ENCODE measurements at regions not wholly inside any gene's neighbourhood (a gene's known extent, or its start where the extent isn't known, plus 50 kb on each side); places are given as distances from the start of the nearest gene placed in this dataset.
"Not testable (repeated sequence)": the region's sequence is repeated elsewhere in the genome, so short reads cannot be mapped to it uniquely, and the experiment has no call there.

GRCh38 chr16:27641260-27641659 is 91.3 kb downstream of the KATNIP start:
- 93 to 97% (median 95%) methylated on average over 9 of the region's 9 CpGs for WGBS, 4 donors
- H3K36me3 ChIP-seq = peaks cover 0 to 18% (median 0%) of the 10 kb centered on the region in 9 donors
- no peaks in the 10 kb centered on the region for H3K27me3 ChIP-seq
- DNase-seq (no peak), ATAC-seq (no peak)
- no peak for TF ChIP-seq POLR2A (IDR thresholded peaks at IDR 0.05)
- TF ChIP-seq CTCF (IDR thresholded peaks at IDR 0.05) = no peak
- H3K27ac ChIP-seq = no peak overlapping the region
- no peaks in the 10 kb centered on the region for H3K9me3 ChIP-seq
- H3K4me3 ChIP-seq = no peak overlapping the region
- H3K4me1 ChIP-seq = no peaks in the 10 kb centered on the region
- intact Hi-C loops (cut with DNase I) = loop anchor here in 5 of 10 donors (5.0 to 10.0 kb wide), 5 partner anchors 224 to 431 kb away; partner anchors contain the start of gene GSG1L (in 2 of the 5)

GRCh38 chr16:27641734-27642415 is 91.9 kb downstream of the KATNIP start:
- intact Hi-C loops (cut with DNase I) = loop anchor here in 5 of 10 donors (5.0 to 10.0 kb wide), 5 partner anchors 223 to 430 kb away; partner anchors contain the start of gene GSG1L (in 2 of the 5)
- not testable (repeated sequence) for ATAC-seq

GRCh38 chr16:27642756-27643155 is 92.8 kb downstream of the KATNIP start:
- H3K4me1 ChIP-seq = no peaks in the 10 kb centered on the region
- no peak overlapping the region for H3K4me3 ChIP-seq
- H3K27ac ChIP-seq = no peak overlapping the region
- no peak for TF ChIP-seq POLR2A (IDR thresholded peaks at IDR 0.05)
- peak in 7 of 12 donors; percentile 9 to 30 (median 15) for TF ChIP-seq CTCF (IDR thresholded peaks at IDR 0.05)
- no peaks in the 10 kb centered on the region for H3K27me3 ChIP-seq
- ATAC-seq (peak in 1 of 4 donors; percentile 50), DNase-seq (no peak)
- 82 to 93% (median 89%) methylated on average over 4 of the region's 4 CpGs for WGBS, 4 donors
- intact Hi-C loops (cut with DNase I) = loop anchor here in 5 of 10 donors (5.0 to 10.0 kb wide), 5 partner anchors 222 to 430 kb away; partner anchors contain the start of gene GSG1L (in 2 of the 5)
- peaks cover 0 to 17% (median 0%) of the 10 kb centered on the region in 9 donors for H3K36me3 ChIP-seq
- no peaks in the 10 kb centered on the region for H3K9me3 ChIP-seq

More at GRCh38 chr16:27641734-27642415, 91.9 kb downstream of the KATNIP start:
- not testable (repeated sequence) for H3K27me3 ChIP-seq, H3K4me1 ChIP-seq, H3K27ac ChIP-seq, DNase-seq, H3K9me3 ChIP-seq, H3K4me3 ChIP-seq
- H3K36me3 ChIP-seq = peaks cover 0 to 18% (median 0%) of the 10 kb centered on the region in 9 donors
- WGBS, 4 donors = 95 to 98% (median 97%) methylated on average over 9 to 10 of the region's 10 CpGs

GRCh38 chr16:27644165-27644564 is 94.2 kb downstream of the KATNIP start:
- Histone ChIP-seq H3K4me3 (no peak overlapping the region), H3K9me3 (no peaks in the 10 kb centered on the region), H3K36me3 (peaks cover 0 to 13% (median 0%) of the 10 kb centered on the region in 9 donors), H3K27me3 (no peaks in the 10 kb centered on the region), H3K27ac (no peak overlapping the region), H3K4me1 (no peaks in the 10 kb centered on the region)
- DNase-seq (no peak), ATAC-seq (no peak)
- intact Hi-C loops (cut with DNase I) = loop anchor here in 5 of 10 donors (5.0 to 10.0 kb wide), 5 partner anchors 221 to 428 kb away; partner anchors contain the start of gene GSG1L (in 2 of the 5)
- 77 to 85% (median 81%) methylated on average over 8 of the region's 8 CpGs for WGBS, 4 donors
- TF ChIP-seq CTCF (IDR thresholded peaks at IDR 0.05) = no peak
- no peak for TF ChIP-seq POLR2A (IDR thresholded peaks at IDR 0.05)

All from heart left ventricle (tissue), 16 donors.